Suppressor macrophage treated with lipopolysaccharide for 4 hours (primary cell): ENCODE measurements at regions not wholly inside any gene's neighbourhood (a gene's known extent, or its start where the extent isn't known, plus 50 kb on each side); places are given as distances from the start of the nearest gene placed in this dataset.
"Not testable (repeated sequence)": the region's sequence is repeated elsewhere in the genome, so short reads cannot be mapped to it uniquely, and the experiment has no call there.

Source experiments
- DNase-seq: peaks from one replicate; pipeline ENCODE4 v3.0.0-alpha.2; 2020

DNA sequence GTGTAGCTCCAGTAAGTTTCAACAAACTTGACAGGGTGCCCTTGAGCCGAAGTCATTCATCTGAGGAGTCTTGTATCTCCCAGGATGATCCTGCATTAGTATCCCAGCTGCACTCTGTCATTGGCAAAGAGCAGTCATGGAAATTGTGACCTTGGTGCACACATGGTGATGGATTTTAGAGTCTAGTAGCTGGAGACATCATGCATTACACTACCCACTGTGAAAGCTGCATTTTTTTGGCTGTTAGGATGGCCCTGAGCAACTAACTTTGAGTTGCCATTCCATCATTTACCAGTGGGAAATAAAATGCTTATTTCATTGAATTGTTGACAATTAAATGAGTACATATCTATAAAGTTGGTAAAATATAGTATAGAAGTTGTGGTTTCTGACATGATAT is 552.6 kb upstream of the CBLB start:
- no peak for DNase-seq

DNA sequence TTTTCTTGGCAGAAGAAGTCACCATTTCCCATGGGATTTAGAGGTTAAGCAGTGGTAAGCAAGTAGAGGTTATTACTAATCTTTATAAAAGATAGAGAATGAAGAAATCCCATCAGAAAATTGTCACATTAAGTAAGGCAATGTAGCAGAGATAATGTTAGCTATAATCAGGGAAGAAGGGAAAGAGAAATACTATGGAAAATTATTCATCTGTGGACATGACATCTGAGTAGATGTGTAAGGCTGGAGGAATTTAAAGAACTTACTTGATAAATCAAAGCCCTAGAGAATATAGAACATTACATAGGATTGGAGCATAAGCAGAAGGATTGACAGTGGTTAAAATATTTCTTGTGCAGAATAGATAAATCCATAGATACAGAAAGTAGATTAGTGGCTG is 553.1 kb upstream of the CBLB start:
- no peak for DNase-seq

DNA sequence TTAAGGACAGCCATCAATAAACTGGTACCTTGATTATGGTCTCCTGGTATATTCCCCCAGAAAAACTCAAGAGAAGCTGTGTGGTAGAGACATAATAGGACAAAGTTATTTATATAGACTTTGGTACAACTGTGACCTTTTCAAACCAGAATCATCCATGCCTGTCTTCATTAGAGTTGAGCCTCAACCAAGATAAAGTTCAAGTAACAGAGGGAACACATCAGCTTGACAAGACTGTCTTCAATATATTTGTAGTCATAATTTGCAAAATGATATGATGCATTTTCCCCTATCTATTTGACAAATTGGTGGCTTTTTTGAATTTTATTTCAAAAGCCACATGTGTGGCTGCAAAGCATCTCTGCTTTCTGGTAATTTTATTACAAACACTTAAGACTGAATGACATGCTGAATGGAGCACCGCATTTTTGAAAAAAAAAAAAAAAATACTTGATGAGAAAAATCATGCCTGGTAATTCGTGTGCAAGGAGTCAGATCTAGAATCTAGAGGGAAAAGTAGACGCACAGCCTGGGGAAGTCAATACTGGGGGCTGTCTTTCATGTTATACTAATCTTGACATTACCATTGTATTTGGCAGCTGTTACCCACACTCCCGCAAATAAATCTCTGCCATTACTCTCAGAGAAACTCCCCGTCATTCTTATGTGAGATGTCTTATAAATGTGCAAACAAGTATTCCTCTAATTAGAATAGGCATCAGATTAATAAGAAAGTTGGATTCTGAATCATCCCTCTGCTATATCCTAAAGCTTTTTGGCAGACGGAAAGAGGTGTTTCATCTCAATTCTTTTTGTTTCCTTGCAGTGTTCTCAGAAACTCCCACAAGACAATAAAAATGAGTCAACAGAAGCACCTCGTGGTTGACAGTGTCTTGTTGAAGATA is 554.8 kb upstream of the CBLB start:
- DNase-seq = no peak

DNA sequence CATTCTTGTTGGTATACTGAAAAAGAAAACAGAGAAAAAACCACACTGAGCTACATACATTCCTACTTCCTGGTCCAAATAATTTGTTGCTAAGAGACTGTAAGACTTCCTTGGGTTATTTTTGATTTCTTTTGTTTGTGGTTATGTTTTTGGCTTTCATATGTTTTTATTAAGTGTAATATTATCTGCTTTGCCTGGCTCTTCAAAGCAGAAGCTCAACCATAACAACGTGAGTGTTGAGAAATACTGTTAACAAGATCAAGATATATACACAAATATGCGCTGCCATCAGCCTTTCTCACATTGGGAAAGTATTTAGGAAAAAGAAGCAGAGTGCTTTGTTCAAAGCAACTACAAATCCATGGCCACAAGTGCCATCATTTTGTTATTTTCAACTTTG is 556.2 kb upstream of the CBLB start:
- DNase-seq = no peak

DNA sequence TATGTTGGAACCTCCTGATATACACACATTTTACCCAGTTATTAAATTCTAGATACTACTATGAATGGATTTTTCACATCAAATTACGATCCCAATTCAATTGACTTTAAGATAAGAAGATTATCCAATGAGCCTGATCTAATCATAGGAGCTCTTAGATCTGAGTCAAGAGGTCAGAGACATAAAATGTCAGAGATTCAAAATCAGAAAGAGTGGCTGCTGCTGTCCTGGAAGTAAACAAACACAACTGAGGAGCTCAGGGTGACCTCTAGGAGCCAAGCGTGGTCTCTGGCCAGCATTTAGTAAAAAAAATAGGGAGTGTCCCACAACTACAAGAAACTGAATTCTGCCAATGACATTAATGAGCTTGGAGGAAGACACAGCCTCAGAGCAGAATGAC is 557.1 kb upstream of the CBLB start:
- no peak for DNase-seq

DNA sequence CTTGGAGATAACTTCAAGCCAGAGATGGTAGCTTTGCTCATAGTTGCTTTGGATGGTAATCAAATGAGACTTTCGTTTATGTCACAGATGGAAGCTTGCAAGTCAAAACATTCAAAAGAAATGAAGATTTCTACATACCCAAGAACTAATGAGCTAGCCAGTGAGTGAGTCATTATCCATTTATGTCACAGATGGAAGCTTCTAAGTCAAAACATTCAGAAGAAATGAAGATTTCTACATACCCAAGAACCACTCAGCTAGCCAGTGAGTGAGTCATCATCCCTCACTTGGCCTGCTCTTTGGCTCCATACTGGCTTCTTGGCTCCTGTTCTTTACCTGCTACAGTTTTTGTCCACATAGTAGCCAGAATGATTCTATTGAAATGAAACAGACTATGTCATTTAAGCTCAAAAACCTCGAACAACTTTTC is 559.8 kb upstream of the CBLB start:
- peak; percentile 19 for DNase-seq

DNA sequence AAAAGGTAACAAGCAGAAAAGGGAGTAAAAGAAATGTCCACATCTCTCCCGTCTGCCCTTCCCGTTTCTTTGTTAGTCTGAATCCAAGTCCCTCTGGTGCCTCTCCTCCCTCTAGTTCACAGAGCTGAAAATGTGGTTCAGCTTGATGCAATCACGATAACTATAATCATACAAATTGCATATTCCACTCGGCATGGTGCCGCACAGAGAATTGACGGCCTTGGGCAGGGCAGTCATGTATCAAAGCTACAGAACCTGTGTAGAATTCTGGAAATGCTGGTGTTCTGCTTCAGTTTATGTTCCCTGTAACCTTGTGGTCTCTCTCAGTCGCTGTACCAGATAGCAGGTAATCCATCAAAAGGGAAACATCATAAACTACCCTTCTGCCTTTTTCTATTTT is 562.9 kb upstream of the CBLB start:
- DNase-seq = no peak

DNA sequence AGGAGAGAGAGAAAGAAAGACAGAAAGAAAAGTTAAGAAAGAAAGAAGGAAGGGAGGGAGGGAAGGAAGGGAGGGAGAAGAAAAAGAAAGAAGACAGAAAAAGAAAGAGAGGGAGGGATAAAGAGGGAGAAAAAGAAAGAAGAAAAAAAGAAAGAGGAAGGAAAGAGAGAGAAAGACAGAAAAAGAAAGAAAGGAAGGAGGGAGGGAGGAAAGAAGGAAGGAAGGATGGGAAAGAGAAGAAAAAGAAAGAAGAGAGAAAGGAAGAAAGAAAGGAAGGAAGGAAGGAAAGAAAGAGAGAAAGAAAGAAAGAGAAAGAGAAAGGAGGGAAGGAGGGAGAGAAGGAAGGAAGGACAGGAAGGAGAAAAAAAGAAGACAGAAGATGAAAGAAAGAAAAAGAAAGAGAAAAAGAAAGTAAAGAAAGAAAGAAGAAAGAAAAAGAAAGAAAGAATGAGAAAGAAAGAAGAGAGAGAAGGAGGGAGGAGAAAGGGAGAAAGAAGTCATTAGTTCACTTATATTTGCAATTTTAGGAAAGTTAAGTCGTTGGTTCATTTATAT is 567.2 kb upstream of the CBLB start:
- DNase-seq = no peak

DNA sequence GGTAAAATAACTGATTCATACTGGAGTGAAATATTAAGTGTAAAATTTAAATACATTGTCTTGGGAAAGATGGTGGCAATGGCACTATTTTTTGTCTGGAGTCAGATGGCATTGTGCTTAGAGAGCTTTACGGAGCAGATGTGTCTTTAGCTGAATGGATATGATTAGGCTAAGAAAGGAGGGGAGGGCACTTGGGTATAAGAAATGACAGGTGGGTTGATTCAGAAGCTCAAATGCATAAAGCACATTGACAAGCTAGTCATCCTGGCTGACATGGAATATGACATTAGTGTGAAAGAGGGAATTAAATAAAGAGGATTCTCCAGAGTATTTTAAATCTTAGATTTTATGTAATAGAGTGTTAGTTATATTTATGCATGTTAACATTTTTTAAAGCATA is 570.1 kb upstream of the CBLB start:
- DNase-seq = no peak

DNA sequence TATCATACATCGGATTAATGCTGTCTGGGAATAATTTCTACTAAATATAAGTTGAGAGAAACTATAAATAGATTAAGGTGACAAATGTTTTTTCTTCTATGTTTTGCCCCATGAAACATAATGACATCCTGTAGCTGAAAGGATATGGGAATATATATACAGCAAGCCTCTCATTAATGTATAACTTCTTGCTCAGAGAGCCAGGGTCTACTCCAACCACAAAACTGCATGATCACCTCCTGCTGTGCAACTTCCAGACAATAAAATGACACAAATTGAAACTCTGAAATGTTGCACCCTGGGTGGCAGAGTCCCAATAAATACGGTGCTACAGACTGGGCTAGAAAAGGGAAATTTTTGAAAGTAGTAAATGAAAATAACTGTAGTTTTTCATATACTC is 571.9 kb upstream of the CBLB start:
- no peak for DNase-seq

DNA sequence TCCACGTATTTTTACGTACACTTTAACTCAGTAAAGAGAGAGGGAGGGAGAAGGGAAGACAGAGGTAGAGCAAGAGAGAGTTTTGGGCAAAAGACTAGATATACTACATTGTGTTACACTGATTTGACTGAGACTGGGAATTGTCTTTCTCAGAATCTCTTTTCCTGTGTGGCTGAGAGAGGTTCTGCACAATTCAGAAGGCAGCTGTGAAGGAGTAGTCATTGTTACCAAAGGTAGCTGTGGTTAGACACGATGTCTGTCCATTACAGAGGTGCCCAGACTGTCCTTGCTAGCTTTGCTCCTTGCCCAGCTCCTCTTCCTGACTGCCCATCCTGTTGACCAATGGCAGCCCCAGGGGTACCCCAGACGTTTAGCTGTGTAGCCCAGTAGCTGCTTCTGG is 577.5 kb upstream of the CBLB start:
- no peak for DNase-seq

DNA sequence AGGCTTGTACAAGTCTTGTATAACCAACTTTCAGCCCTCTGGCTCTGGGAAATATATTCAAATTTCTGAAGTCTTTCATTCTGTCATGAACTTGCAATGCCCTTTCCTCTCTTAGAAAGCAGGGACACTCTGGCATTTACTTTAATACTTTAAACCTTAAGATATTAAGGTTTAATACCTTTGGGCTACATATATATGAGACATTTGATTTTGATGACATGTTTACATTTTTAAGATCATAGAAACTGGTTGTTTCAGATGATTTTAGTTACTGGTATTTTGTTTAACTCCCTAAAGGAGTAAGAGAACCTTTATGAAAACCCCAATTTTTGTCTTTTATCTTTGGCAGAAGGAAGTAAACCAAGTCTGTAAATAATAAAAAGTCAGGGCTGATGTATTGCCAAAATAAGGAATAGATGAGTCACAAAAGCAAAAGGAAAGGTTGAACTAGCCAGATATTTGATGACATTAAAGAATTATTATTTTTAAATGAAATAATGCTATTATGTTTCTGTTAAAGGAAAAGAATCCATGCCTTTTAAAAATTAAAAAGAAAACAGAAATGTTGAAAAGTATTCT is 579.0 kb upstream of the CBLB start:
- DNase-seq = no peak

DNA sequence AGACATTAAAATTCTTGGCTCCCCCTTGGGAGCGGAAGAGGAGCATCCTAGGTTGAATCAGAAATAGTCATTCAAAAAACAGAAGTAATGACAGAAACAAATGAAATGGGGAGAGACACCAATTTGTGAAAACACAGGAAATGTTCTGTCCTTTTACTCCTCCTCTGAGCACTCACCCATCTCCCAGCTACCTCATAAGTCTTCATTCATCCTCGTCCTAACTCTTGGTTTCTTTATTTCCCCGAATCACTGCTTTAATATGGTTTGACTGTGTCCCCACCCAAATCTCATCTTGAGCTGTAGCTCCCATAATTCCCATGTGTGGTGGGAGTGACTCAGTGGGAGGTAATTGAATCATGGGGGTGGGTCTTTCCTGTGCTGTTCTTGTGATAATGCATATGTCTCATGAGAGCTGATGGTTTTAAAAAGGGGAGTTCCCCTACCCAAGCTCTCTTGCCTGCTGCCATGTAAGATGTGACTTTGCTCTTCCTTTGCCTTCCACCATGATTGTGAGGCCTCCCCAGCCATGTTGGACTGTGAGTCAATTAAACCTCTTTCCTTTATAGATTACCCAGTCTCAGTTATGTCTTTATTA is 579.7 kb upstream of the CBLB start:
- DNase-seq = not testable (repeated sequence)

DNA sequence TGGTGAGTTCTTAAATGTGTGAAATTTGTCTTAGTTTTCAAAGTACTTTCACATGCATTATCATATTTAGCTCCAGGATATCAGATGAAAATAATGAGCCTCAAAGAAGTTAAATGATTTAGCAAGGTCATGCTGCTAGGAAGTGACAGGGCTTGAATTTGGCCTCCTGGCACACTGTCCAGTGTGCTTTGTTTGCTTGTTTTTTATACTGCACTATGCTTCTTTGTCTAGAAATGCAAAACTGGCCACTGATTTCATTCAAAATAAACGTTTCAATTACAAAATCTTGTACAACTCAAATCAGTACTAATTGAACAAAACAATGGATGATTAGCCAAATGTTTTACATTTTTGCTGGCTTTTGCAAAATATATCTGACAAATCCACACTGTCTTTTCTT is 583.3 kb upstream of the CBLB start:
- no peak for DNase-seq

DNA sequence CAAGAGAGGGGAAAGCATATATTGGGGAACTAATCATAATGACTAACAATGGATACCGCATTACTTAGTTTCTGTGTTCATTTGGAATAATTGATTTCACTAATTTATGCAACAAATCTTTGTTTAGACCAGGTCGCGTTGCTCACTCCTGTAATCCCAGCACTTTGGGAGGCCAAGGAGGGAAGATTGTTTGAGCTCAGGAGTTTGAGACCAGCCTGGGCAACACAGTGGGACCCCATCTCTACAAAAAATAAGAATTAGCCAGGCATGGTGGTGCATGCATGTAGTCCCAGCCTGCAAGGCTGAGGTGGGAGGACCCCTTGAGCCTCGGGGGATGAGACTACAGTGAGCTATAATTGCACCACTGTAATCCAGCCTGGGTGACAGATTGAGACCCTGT is 585.7 kb upstream of the CBLB start:
- DNase-seq = no peak

DNA sequence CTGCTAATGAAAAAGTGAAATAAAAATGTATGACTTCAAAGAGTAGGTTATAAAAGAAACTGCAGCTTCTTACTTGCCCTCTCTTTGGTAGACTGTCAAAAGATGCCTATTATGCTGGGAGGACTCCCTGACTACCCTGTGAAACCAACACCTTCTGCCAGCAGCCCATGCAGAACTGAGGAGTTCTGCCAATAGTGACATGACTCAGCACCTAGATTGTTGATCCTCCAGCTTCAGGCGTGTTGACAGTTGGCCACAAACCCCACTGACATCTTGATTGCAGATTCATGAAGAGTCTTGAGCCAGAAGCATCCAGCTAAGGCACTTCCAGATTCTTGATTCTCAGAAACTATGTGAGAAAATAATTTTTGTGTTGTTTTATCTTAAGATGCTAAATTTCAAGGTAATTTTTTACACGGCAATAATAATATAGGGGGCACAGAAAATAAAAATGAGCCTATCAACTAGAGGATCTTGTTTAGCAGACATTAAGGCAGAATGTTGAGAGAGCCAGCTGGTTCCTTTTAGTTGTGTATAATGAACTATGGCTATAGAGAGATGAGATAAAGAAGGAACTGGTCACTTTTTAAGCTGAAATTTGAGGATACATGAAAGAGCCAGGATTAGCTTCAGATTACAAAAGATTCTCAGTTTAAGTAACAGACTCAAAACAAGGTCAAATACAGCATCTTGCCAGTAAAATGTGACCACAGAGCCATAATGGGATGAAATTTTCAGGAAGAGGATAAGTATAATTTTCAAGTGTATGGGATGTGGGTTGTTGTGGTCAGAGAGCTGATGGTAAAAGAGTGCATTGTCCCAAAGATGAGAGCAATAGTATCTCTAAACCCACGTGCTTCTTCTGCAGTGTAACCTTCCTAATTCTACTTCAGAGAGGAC is 588.7 kb upstream of the CBLB start:
- no peak for DNase-seq

DNA sequence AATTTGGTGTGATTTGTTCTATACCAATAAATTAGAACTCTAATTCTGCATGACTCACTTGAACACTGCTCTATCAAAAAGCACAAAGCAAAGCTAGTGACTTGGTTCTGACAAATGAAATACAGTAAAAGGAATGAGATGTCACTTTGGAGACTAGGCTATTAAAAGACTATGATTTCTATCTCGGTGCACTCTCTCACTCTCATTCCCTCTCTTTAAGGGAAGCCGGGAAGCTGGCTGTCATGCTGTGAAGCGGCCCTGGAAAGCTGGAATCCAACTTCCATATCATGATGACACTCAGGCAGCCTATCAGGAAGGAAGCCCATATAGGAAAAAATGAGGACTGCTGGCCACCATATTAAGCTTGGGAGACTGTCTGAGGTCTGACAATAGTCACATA is 590.1 kb upstream of the CBLB start:
- DNase-seq = no peak

DNA sequence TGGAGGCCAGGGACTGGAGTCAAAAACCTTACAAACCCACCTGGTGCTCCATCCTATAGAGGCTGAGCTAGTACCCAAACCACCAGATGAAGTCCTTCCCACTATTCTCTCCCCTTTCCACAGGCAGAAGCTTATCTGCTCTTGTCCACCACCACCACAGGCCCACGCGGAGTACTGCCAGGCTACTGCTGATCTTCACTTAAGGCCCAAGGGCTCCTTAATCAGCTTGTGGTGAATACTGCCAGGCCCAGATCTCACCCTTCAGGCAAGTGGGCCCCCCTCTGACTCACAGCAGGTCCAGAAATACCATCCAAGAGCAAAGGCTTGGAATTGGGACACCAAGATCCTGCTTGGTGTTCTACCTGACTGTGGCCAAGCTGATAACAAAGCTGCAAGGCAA is 598.1 kb upstream of the CBLB start:
- DNase-seq = no peak

DNA sequence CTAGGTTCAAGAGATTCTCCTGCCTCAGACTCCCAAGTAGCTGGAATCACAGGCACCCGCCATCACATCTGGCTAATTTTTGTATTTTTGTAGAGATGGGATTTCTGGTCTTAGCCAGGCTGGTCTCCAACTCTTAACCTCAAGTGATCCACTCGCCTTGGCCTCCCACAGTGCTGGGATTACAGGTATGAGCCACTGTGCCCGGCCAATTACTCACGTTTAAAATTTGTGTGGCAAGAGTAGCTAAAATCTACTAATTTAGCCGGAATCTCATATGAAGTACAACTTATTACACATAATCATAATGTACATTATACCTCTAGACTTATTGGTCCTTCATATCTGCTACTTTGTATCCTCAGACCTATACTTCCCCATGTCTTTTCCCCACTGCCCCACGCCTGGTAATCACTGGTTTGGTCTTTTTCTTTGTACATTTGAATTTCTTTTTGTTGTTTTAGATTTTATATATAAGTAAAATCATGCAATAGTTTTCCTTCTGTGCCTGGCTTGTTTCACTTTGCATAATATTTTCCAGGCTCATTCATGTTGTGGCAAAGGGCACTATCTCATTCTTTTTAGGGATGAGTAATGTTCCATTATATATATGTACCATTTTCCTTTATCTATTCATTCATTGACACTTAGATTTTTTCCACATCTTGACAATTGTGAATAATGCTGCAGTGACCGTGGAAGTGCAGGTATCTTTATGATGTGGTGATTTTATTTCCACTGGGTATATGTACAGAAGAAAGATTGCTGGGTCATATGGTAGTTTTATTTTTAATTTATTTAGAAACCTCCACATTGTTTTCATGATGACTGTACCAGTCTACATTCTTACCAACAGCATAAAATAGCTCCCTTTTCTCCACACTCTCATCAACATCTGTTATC is 605.0 kb upstream of the CBLB start:
- DNase-seq = no peak

DNA sequence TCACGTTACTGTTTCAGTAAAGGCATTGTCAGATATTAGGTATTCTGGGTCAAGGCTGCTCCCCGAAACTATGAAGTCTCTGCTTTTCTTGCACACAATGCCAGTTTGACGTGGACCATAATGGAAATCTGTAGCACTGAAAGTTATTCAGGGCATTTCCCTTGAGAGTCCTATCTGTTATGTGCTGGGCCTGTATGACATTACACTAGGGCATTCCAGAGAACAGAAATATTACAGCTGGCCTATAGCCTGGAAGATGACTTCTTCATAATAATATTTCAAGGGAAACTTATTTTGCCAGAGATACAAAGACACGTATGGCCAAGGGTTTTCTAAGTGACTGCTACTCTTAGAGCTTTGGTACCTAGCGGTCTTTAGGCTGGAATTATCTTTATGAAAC is 613.6 kb upstream of the CBLB start:
- DNase-seq = no peak

DNA sequence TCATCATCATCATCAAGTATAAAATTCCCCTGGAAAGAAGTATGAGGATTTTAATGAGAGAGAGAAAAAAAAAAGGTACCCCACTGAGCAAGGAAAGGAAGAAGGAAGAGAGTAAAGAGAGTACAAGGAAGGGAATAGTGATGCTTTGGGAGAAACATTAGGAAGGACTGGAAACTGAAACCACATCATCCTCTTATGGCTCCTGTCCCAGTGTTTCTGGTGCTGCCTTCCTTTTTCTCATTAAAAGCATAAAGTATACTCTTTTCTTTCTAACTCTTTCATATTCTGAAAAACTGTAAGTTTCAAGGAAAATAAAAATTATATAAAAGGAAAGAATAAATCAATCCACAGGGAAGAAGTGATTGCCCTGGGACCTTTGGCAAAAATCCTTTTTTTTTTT is 616.4 kb upstream of the CBLB start:
- DNase-seq = no peak

DNA sequence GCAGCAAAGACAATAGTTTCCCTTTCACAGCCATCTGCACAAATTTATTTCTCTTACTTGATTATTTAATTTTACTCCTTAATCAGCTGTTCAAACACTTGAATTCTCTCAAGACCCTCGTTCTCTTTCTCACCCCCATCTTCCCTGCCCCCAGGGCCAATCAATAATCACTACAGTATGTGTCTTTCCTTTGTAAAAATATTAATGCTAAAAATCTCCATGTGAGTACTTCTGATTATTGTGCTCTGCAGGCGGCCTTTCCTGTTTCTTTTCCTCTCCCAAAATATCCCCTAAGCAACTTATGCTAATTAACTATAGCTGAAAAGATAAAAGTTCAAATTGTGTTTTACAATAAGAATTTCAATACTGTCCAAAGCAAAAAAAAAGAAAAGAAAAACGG is 617.0 kb upstream of the CBLB start:
- DNase-seq = no peak
